Loucy (cell line): ENCODE measurements at regions not wholly inside any gene's neighbourhood (a gene's known extent, or its start where the extent isn't known, plus 50 kb on each side); places are given as distances from the start of the nearest gene placed in this dataset.

Experiments used
- CTCF ChIP-seq: fragments of 200-600 bp; sonication (generic); conservative IDR thresholded peaks from 2 replicates; pipeline ENCODE4 v1.5.1; 2014; ENCODE audit warnings: mild to moderate bottlenecking, antibody characterized with exemption, low read length
- EZH2phosphoT487 ChIP-seq: fragments of 200-600 bp; IDR thresholded peaks from 2 replicates; pipeline ENCODE4 v1.6.1; 2018; ENCODE audit warnings: antibody characterized with exemption, mild to moderate bottlenecking, moderate library complexity, borderline replicate concordance

GRCh38 chr14:98576463-98576862 lies 695.5 kb downstream of the BCL11B start:
- TF ChIP-seq CTCF (no peak), EZH2phosphoT487 (no peak)
